ENCODE measurements at regions not wholly inside any gene's neighbourhood (a gene's known extent, or its start where the extent isn't known, plus 50 kb on each side); places are given as distances from the start of the nearest gene placed in this dataset.

GRCh38 chr18:59751186-59751585, 54.0 kb upstream of the CCBE1 start:
- DNase-seq, result no peak

DNA sequence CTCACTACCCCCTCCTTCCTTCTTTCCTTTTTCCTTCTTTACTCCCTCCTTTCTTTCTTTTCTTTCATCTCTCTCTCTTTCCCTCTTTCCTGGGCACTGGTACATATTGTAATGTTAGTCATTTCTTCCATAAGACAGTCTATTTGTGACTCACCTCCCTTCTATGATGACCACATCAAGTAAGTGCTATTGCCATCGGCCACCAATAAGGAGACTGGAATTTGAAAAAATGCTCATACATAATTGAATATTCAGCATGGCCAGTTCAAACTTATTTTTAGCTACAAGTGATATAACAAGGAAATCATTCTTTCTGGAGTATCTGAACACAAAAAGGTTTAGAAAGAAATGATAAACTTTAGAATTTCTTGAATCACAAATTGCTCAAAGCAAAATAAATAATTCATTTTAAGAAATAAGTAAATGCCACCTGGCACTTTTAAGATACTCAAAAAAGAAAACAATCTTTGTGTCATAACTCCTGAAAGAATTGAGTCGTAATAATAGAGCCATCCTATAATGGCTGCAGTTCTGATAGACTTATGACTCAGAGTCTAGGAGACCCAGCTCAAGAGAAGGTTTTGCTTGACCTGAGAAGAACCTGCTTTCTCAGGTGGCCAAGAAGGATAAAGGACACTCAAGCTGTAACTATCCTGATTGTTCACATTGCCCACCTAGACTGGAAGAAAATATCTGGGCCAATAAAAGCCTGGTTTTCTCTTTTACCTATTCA, 51.6 kb upstream of the CCBE1 start:
- DNase-seq, result no peak
